Ureter (tissue), 1 donor: ENCODE measurements at regions not wholly inside any gene's neighbourhood (a gene's known extent, or its start where the extent isn't known, plus 50 kb on each side); places are given as distances from the start of the nearest gene placed in this dataset.
"Not testable (repeated sequence)": the region's sequence is repeated elsewhere in the genome, so short reads cannot be mapped to it uniquely, and the experiment has no call there.

ENCODE experiments used
- DNase-seq: peaks from one replicate; pipeline ENCODE4 v3.0.0-alpha.2; 2020; ENCODE audit warnings: low spot score
- donor health status: DM: yes; HTN: yes; CAD: no.

DNA sequence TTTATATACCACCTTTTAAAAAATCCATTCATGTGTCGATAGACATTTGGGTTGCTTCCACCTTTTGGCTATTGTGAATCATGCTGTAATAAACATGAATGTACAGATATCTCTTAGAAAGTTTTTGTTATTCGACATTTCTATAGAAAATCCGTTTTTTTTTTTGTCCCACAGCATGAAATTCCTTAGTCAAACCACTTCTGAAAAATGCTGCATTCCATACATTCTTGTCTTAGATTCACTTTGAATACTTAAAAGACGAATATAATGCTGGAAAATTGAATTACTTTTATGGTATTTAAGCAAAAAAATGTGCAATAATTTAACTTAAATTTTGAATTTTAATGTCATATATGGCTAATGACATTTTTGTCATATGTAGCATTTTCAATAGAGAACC, 1345.5 kb downstream of the TECRL start:
- no peak for DNase-seq

DNA sequence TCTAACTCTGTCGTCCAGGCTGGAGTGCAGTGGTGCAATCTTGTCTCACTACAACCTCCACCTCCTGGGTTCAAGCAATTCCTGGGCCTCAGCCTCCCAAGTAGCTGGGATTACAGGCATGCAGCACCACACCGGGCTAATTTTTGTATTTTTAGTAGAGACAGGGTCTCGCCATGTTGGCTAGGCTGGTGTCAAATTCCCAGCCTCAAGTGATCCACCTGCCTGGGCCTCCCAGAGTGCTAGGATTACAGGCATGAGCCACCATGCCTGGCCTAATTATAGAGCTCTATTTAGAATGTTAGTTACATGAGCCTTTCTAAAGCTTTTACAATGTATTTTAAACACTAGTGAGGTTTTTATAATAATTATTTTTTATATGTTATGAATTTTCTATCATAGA, 1346.4 kb downstream of the TECRL start:
- DNase-seq, result not testable (repeated sequence)

DNA sequence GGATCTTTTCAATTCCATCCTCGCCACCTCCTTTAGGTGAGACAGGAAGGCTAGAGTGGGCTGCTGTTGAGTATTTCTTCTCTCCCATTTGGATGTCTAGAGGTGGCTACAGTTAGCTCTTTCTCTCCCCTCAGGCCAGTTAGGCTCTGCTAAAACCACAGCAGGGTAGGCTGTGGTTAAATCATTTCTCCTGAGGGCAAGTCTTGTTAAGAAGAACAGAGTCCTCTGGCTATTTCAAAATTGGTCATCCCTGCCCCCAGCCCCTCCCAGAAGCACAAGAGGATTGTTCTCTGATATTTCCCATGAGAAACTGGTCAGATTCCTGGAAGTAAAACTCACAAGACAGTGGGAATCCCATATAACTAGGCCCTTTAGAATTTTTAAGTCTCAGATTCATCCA, 1359.5 kb downstream of the TECRL start:
- DNase-seq, result no peak

DNA sequence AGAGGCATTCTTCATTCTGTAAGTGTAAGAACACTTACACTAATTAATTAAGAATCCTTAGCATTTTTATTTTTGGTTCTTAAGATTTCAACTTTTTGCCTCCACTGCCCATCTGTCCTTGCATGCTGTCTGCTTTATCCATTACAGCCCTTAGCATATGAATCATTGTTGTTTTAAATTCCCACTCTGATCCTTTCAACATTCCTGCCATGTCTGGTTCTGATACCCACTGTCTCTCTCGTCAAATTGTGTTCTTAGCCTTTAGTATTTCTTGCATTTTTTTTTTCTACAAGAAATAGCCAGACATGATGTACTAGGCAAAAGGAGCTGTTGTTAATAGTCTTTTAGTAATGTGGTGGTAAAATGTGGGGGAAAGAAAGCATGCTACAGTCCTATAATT, 1360.0 kb downstream of the TECRL start:
- DNase-seq, result no peak

DNA sequence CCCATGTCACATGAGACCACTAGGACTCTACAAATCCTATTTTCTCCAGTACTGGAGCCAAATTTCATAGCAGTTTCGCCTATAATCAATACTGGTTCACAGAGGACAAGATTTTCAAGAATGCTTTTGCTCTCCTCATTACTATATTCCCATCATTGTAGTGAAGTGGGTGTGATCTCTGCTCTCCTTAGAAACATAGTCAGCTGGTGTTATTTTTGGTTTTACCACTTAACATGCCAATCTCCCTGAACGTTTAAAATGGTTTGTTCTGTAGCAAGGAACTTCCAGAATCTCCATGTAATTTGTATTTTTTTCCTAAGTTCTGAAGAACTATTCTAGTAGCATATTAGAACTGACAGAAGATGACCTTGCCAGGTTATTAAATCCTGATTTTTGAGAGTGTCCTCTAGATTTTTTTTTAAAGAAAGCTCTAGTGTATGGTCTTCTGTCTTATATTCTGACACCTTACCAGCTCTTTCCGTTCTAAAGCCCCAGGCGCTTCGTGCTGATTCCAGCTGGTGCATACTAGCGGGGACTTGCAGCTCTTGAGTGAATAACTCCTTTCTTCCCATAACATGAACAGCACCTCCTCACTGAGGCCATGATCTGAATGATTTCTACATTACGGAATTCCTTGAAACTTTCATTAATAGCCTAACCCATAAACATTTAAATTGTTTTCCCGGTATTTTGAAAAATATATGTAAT, 1372.9 kb downstream of the TECRL start:
- DNase-seq, result no peak

DNA sequence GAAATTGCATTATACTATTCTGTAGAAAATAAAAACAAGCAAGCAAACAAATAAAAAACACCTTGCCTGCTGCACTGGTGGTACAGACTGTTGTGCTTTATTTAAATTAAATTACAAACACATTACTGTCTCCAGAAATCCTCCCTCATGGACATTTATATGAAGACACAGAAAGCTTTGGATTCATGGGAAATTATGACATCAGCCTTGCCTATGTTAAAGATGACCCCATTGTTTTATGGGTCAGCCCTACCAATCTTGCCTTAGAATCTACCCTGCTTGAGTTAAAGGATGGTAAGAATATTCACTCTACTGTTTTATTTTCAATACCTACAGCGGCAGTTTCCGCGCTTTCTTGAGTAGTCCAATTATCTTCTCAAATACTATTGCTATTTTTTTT, 1379.9 kb downstream of the TECRL start:
- DNase-seq, result no peak

DNA sequence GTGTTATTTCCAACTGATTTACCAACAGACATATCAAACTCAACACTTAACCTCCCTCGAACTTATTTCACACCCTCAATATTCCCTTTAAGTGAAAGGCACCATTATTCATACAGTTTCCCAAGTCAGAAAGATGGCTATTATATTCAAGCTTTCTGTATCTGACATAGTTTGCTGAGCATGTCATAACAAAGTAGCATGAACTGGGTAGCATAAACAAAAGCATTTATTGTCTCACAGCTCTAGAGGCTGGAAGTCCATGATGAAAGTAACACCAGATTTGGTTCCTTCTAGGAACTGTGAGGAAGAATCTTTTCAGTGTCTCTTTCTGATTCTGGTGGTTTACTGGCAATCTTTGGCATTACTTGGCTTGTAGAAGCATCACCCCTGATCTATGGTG, 1388.6 kb downstream of the TECRL start:
- no peak for DNase-seq

DNA sequence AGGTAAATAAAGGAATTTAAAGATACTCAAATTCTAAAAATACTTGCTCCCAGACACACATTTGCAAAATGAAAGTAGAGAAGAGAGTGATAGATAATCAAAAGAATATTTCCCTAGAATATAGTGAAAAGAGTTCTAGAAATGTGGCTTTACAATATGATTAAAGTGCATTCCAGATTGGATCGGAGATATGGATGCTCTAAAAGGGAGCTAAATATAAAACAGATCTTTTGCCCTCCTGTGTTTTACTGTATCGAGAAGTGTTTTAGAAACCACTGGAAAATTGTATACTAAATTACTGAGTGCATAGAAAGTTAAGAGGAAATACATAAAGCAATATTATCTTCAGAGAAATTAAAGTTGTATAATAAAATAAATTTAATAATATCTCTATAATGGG, 1392.0 kb downstream of the TECRL start:
- DNase-seq, result no peak

DNA sequence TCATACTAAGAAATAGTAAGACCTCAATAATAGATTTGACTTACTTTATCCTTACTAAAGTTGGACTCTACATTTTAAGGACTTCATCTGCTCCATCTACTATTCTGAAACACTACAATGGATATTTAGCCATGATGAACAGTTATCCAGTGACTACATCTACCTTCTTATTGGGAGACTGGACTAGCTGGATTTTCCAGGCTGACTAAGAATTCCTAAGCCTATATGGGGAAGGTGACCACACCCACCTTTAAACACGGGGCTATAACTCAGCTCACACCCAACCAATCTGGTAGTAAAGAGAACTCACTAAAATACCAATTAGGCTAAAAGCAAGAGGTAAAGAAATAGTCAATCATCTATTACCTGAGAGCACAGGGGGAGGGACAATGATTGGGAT, 1438.4 kb downstream of the TECRL start:
- DNase-seq, result no peak

DNA sequence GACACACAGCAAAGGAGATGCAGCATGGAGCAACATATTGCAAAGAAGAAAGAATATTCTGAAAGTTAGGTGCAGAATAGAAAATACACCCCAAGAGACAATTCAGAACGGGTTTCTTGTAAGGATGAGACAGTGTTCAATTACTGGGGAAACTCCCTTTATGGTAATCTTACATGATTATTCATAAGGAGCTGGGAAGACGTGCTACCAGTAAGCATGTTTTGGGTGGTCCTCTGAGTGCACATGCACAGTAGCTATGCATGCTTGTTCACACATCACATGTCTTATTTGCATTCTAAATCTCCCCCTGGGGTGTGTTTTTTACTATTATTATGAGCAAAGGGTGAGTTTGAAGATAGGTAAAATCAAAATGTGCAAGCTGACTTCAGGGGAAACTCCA, 1448.8 kb downstream of the TECRL start:
- no peak for DNase-seq

DNA sequence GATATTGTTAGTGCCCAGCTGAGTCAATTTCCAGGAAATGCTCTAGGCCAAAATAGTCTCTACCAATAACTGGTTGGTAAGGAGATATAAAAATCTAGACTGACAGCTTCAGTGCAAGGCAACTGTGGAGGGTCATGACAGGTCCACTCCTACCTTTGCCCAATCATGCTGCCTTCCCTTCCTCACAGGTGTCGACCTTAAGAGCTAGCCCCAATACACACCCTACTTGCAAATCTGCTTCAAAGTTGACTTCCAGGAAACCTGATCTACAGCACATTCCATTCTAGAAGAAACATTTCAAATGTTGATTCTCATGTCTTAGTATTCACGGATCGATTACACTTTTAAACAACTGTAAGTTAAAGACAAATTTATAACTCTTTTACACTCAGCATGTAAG, 1455.5 kb downstream of the TECRL start:
- no peak for DNase-seq

DNA sequence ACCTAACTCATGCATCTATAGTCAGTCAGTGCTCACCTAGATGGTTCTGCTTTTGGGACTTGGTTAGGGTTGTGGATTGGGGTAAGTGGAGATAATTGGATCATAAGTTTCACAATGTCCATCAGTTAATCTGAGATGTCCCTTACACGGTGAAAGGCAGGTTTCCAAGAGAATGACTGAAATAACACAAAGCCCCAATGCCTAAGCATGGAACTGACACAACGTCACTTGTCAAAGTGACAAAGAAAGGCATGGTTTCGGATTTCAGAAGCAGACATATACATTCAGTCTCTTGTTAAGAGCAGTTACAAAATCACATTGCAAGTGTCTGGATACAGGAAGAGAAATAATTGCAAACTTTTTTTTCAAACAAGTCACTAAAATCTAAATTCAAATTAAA, 1456.9 kb downstream of the TECRL start:
- no peak for DNase-seq

DNA sequence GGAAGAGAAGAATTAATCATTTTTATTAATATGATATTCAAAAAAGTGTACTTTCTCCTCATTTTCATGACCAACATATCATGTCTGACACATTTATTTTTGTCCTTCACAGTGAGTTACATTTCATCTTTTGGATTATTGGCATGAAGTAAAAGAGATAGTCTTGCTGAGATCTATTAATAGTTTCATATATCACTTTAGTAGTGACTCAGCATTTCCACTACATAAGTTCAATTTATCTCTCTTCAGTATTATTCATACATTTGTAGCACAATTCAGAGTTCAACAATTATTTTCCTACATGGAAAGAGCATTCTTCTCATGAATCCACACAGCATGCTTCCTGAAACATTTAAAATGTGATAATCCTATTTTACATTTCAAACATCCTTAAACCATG, 1461.1 kb downstream of the TECRL start:
- no peak for DNase-seq

DNA sequence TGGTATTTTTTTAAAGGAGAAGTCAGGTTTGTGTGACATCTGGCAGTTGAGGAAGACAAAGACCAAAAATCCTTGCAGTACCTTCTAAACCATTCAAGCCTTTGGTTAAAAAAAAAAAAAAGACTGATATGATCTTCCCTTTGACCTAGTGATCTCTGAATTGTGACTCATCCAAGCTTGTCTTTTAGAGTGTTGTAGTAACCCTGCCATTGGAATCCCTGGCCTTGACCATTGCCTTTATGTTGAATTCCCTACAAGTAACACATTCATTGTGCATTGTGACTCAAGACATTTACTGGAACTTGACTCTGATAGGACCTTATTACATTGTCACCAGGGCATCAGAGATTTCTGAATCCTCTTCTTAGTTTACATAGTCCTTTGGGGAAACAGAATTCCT, 1469.0 kb downstream of the TECRL start:
- no peak for DNase-seq

DNA sequence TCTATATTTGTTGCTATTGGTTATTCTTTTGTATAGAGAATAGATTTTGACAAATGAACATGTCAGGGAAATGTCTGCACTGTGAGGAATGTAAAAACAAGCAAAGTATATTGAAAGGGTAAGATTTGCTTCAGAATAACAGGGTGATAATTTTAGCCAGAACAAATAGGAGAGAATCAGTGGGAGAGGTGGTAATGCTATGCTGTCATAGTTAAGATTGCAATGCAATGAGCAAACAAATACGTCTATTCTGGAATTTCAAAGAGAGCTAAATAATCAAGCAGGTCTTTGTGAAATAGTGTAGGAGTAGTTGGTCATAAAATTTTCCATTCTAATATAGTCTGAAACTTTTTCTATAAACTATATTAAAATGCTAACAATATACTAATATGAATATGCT, 1478.4 kb downstream of the TECRL start:
- no peak for DNase-seq

DNA sequence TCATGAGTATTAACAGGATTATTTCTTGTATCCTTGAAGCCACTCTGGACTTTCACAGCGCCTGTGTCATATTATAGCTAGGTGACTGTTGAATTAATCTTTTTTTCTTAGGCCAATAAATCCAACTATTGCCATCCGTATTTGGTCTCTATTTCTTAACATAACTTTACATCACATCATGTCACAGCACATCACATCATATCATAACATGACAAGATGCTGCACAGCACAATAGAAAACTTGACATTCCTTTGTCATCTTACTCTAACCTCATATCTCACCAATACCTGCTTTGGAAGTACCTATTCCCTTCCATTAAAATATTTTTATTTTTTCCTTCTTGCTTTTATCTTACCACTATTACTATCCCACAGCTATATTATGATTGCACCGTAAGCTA, 1480.8 kb downstream of the TECRL start:
- DNase-seq, result no peak

DNA sequence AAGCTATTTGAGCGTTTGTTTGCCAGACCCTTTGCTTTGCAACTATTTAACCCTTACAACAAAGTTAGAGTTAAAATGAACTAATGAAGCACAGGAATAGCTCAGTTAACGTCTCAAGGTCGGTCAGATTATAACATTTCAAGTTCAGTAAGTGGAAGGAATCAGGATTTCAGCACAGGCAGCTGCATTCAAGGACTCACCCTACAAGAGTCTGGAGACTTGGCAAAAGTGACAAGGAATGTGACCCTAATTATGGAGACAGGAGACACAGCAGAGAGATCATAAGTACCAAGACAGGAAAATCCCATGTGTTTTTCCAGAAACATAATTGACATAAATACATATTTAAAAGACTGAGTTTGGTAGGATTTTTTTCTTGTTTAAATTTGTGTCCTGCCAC, 1481.7 kb downstream of the TECRL start:
- no peak for DNase-seq

DNA sequence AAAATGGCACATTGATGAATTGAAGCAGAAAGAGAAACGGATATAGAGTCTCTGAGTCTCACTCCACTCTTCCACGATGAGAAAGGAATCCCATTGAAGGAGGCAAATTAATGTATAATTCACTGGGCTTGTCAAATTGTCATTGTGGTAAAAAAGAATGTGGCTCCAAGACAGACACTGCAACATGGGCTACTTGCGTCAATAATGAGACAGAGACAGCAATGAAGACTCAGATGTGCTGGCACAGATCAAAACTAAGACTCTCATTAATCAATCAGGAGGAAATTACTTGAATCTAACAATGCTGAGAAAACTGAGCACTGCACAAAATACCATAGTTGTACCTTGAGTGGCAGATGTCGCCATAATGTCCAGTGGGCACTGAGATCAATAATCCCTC, 1485.5 kb downstream of the TECRL start:
- DNase-seq, result no peak

DNA sequence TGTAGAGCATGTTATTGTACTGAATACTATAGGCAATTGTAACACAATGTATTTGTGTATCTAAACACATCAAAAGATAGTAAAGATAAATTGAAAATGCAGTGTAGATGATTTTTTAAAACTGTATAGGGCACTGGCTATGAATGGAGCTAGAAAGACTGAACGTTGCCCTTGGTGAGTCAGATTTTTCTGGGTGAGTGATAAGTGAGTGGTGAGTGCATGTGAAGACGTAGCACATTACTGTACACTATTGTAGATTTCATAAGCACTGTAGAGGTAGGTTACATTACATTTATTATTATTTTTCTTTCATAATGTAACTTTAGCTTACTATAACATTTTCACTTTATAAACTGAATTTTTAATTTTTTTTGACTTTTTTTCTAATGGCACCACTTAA, 1491.6 kb downstream of the TECRL start:
- DNase-seq, result no peak

DNA sequence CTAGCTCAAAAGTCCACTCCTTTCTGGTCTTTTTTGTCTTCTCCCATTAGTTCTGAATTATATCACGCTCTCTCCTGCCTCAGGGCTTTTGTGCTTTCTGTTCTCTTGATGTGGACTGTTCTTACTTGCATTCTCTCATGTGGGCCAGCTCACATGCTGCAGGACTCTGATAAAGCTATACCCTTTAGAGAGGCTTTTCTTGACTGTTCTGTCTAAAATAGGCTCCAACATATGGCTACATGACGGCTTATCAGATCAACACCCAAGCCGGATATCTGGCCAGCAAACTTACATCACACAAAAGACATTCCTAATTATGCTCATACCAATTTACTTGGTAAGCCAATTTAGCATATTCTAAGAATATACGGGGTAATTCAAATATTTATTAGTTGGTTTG, 1494.5 kb downstream of the TECRL start:
- no peak for DNase-seq

DNA sequence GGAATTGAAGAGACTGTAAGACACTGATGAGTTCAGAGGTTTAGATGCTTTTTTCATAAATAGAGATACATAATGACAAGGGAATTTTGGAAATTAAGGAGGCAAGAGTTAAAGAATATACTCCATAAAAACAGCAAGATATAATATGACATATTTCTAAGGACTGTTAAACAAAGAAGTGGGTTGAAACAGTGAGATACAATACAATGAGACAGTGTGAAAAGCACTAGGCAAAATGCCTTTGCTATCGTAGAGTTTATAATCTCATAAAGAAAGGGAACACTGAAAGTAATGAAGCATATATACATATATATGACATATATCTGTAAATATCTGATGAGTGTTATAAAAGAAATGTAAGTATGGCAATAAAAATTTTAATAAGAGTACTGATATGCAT, 1496.2 kb downstream of the TECRL start:
- DNase-seq, result no peak

DNA sequence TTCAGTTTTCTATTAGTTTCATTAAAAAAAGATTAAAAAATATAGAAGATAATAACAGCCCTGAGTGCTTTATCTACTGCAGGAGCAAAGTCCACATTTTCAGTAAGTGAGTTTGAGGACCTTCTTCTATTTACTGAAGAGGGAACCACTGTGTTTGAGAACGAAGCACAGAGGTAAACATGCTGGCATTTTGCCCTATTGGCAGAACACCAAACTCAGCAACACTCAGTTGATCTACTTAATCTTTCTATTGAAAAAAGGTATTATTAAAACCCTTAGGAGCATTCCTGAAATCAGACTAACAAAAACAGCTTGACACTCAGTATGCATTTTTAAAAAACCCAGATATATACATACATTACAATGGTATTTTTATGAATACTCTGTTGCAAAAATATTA, 1496.7 kb downstream of the TECRL start:
- no peak for DNase-seq

DNA sequence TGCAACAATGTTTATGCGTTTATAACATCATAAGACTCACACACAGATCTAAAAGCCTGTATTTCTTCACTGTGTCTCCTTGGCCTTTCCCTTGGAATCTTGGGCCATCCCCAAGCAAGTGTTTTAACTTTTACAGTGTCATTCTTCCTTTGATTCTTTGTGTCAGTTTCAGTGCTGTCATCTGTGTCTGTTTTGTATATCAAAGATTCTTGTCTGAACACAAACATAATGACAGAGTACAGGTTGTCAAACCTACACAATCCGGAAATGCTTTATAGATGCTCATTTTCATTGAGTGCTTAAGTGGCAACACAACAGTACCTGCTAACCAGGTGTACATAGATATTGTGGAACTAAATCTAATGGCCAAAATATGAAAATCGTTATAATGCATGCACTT, 1500.0 kb downstream of the TECRL start:
- no peak for DNase-seq

DNA sequence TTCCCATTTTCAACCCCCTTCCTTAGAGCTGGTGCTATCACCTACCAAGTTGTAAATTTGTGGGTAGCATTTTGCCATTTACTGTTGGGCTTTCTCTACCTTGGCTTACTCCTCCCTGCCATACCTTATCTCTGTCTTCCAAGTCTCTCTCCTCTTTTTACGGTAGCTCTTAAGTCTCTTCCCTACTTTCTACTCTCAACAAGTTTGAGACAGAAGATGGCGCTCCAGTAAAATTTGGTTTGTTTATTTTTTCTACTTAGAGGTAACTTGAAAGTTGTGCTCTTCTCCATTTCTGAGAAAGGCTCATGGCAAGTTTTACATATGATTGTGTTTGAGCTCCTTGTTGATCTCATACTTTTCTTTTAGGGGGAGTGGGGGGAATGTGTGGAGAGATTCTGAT, 1508.1 kb downstream of the TECRL start:
- DNase-seq, result no peak
